ENCODE measurements at regions not wholly inside any gene's neighbourhood (a gene's known extent, or its start where the extent isn't known, plus 50 kb on each side); places are given as distances from the start of the nearest gene placed in this dataset.

DNA sequence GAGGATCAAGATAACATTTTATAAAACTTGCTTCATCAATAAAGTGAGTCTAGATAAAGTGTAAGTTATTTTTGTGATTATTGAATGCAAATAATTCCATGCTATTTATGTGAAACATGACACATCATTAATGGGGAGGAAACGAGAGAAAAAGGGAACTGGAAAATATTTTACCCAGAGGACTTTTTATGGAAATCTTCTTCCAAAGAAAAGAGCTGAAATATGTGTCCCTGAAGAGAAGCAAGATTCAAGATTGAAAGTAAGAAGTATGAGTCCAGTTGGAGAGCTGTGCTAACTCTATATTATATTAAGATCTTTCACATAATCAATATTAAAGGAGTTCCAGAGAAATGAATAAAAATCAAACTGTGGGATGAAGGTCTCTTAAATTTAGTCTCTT, 1361.8 kb downstream of the GATA3 start:
- no peaks in the 10 kb centered on the region for H3K4me1 ChIP-seq (ENCODE audit: control insufficient read depth, insufficient read depth, low read length)
- intact Hi-C loops (cut with micrococcal nuclease; ENCODE audit: unreplicated experiment): no loop called here

More for the DNA sequence above, 1361.8 kb downstream of the GATA3 start:
- Histone ChIP-seq H3K4me3 (no peak overlapping the region), H4K20me1 (ENCODE audit: control insufficient read depth, insufficient read depth) (no peaks in the 10 kb centered on the region), H3K9me3 (replicated peaks; ENCODE audit: control insufficient read depth, insufficient read depth, low read length) (no peaks in the 10 kb centered on the region), H3K36me3 (ENCODE audit: control insufficient read depth in 2 of 2, insufficient read depth in 2 of 2, low read length in 1 of 2) (no peaks in the 10 kb centered on the region), H3K9ac (ENCODE audit: control insufficient read depth, insufficient read depth, low read length) (no peak overlapping the region), H3K27me3 (replicated peaks in 1 of 2; ENCODE audit: control insufficient read depth in 2 of 2, insufficient read depth in 2 of 2, low read length in 1 of 2) (no peaks in the 10 kb centered on the region), H2AFZ (ENCODE audit: control insufficient read depth, low read depth, low read length) (no peak overlapping the region), H3K27ac (ENCODE audit: control insufficient read depth, insufficient read depth) (no peak overlapping the region), H3K4me2 (ENCODE audit: control insufficient read depth, insufficient read depth) (no peak overlapping the region), H3K79me2 (ENCODE audit: control insufficient read depth, insufficient read depth, low read length) (no peaks in the 10 kb centered on the region)
- CTCF ChIA-PET: interaction anchor here (1.4 kb wide), 1 partner anchor 73 kb away, joined by 3 read pairs; no protein-coding TSS in a partner anchor
- no peak for TF ChIP-seq RELA (IDR thresholded peaks at IDR 0.05; ENCODE audit: borderline replicate concordance, partially characterized antibody)
- TF ChIP-seq RELB (IDR thresholded peaks at IDR 0.05; ENCODE audit: low read depth): no peak
- TF ChIP-seq E2F8 (IDR thresholded peaks at IDR 0.05; ENCODE audit: low read depth, partially characterized antibody): no peak
- no peak for TF ChIP-seq CBFB (IDR thresholded peaks at IDR 0.05; ENCODE audit: low read depth)
- no peak for TF ChIP-seq ZZZ3 (IDR thresholded peaks at IDR 0.05; ENCODE audit: control insufficient read depth, insufficient read length, low read depth)
- TF ChIP-seq NR2F1 (conservative IDR thresholded peaks at IDR 0.05): no peak
- no peak for TF ChIP-seq IRF3 (IDR thresholded peaks at IDR 0.05)
- TF ChIP-seq MEF2B (IDR thresholded peaks at IDR 0.05; ENCODE audit: partially characterized antibody, poor library complexity, severe bottlenecking): no peak
- TF ChIP-seq PRDM15 (CRISPR knock-in tag; IDR thresholded peaks at IDR 0.05): no peak
- TF ChIP-seq TCF3 (IDR thresholded peaks at IDR 0.05; ENCODE audit: borderline replicate concordance, insufficient read depth, low read depth, low read length): no peak
- no peak for TF ChIP-seq SREBF2 (IDR thresholded peaks at IDR 0.05; ENCODE audit: low read length)
- no peak for TF ChIP-seq NR2C2 (IDR thresholded peaks at IDR 0.05; ENCODE audit: borderline replicate concordance, control insufficient read depth, insufficient read length, low read depth)
- SMC1A ChIA-PET (ENCODE audit: uncharacterized antibody, unreplicated experiment): no interaction called here
- ATAC-seq (no peak), DNase-seq (ENCODE audit: low read depth, low spot score) (no peak), FAIRE-seq (no peak)
- no TSS peak for BruUV-seq (replicated peaks)
- in situ Hi-C loops (cut with MboI): no loop called here
- RAD21 ChIA-PET (ENCODE audit: unreplicated experiment): no interaction called here
- 0% methylated on average over 1 of the region's 1 CpG for WGBS (ENCODE audit: insufficient coverage, insufficient replicate concordance, low lambda C conversion rate, missing lambda C conversion rate)
- POLR2A ChIA-PET: no interaction called here
